Trophoblast cell (in vitro differentiated cells and primary cell): ENCODE measurements at regions not wholly inside any gene's neighbourhood (a gene's known extent, or its start where the extent isn't known, plus 50 kb on each side); places are given as distances from the start of the nearest gene placed in this dataset.

Source experiments
- DNase-seq, 2 donors: peaks; one replicate each; pipeline ENCODE4 v3.0.0-alpha.2; 2016
- H2AFZ ChIP-seq: 2 replicates; pipeline ENCODE4 v1.6.1; 2013; ENCODE audit warnings: low read length, moderate library complexity, mild to moderate bottlenecking; ENCODE audit not compliant: insufficient read depth, poor library complexity
- H2AK5ac ChIP-seq: 2 replicates; pipeline ENCODE4 v1.6.1; 2013; ENCODE audit warnings: mild to moderate bottlenecking, low read length
- H2BK120ac ChIP-seq: 2 replicates; pipeline ENCODE4 v1.6.1; 2013; ENCODE audit warnings: low read length, mild to moderate bottlenecking, moderate library complexity; ENCODE audit not compliant: insufficient read depth, poor library complexity
- H2BK12ac ChIP-seq: 2 replicates; pipeline ENCODE4 v1.6.1; 2013; ENCODE audit warnings: mild to moderate bottlenecking, low read length, moderate library complexity
- H2BK5ac ChIP-seq: 2 replicates; pipeline ENCODE4 v1.6.1; 2013; ENCODE audit warnings: low read length, low read depth, moderate library complexity, mild to moderate bottlenecking; ENCODE audit not compliant: poor library complexity
- H3K14ac ChIP-seq: 2 replicates; pipeline ENCODE4 v1.6.1; 2013; ENCODE audit warnings: mild to moderate bottlenecking, low read length
- H3K18ac ChIP-seq: 2 replicates; pipeline ENCODE4 v1.6.1; 2013; ENCODE audit warnings: mild to moderate bottlenecking, low read length
- H3K23ac ChIP-seq: 2 replicates; pipeline ENCODE4 v1.6.1; 2013; ENCODE audit warnings: low read length
- H3K27ac ChIP-seq: 2 replicates; pipeline ENCODE4 v1.5.1; 2013; ENCODE audit warnings: low read depth, mild to moderate bottlenecking, inconsistent platforms, low read length, moderate library complexity
- H3K27me3 ChIP-seq: 2 replicates; pipeline ENCODE4 v1.6.1; 2013; ENCODE audit warnings: inconsistent platforms, mild to moderate bottlenecking, low read length, moderate library complexity; ENCODE audit not compliant: insufficient read depth
- H3K36me3 ChIP-seq, 2 experiments: 1 replicate in 1 of 2; 2 replicates in 1 of 2; pipeline ENCODE4 v1.6.1; 2013; ENCODE audit warnings: low read length in 2 of 2, mild to moderate bottlenecking in 2 of 2, moderate library complexity in 1 of 2; ENCODE audit not compliant: insufficient read depth in 2 of 2, control insufficient read depth in 1 of 2
- H3K4ac ChIP-seq: 2 replicates; pipeline ENCODE4 v1.6.1; 2013; ENCODE audit warnings: low read depth, mild to moderate bottlenecking, low read length, moderate library complexity
- H3K4me1 ChIP-seq, 2 experiments: 1 replicate in 1 of 2; 2 replicates in 1 of 2; pipeline ENCODE4 v1.6.1; 2013; ENCODE audit warnings: low read length in 2 of 2, mild to moderate bottlenecking in 2 of 2, moderate library complexity in 1 of 2; ENCODE audit not compliant: insufficient read depth in 2 of 2, control insufficient read depth in 1 of 2
- H3K4me2 ChIP-seq: 2 replicates; pipeline ENCODE4 v1.6.1; 2013; ENCODE audit warnings: inconsistent platforms, mild to moderate bottlenecking, low read length, moderate library complexity
- H3K4me3 ChIP-seq: 2 replicates; pipeline ENCODE4 v1.5.1; 2013; ENCODE audit warnings: mild to moderate bottlenecking, low read depth, low read length, inconsistent platforms
- H3K79me1 ChIP-seq: one replicate; pipeline ENCODE4 v1.6.1; 2013; ENCODE audit warnings: low read length
- H3K79me2 ChIP-seq: 2 replicates; pipeline ENCODE4 v1.6.1; 2013; ENCODE audit warnings: low read length, mild to moderate bottlenecking; ENCODE audit not compliant: control insufficient read depth, insufficient read depth, poor library complexity
- H3K9ac ChIP-seq: 2 replicates; pipeline ENCODE4 v1.6.1; 2013; ENCODE audit warnings: mild to moderate bottlenecking, low read length
- H3K9me3 ChIP-seq: 2 replicates; pipeline ENCODE4 v1.6.1; 2013; ENCODE audit warnings: low read depth, mild to moderate bottlenecking, control low read depth, inconsistent platforms, low read length; ENCODE audit not compliant: insufficient read depth
- H4K12ac ChIP-seq: 2 replicates; pipeline ENCODE4 v1.6.1; 2013; ENCODE audit warnings: low read depth, mild to moderate bottlenecking, low read length, moderate library complexity
- H4K8ac ChIP-seq: 2 replicates; pipeline ENCODE4 v1.6.1; 2013; ENCODE audit warnings: low read depth, mild to moderate bottlenecking, low read length, moderate library complexity
- H4K91ac ChIP-seq: one replicate; pipeline ENCODE4 v1.6.1; 2013; ENCODE audit warnings: low read depth, mild to moderate bottlenecking, low read length, moderate library complexity
- WGBS: extraction: QIAGEN DNeasy Blood & Tissue Kit; methylation state at CpG from one replicate; pipeline ENCODE4 v1.1.7; 2013; ENCODE audit warnings: missing lambda C conversion rate; ENCODE audit not compliant: insufficient read length, insufficient coverage; ENCODE audit errors: extremely low coverage; 5-methylcytosine and 5-hydroxymethylcytosine counted together

GRCh38 chr22:27632451-27633295 lies 168.9 kb downstream of the MN1 start:
- H2AK5ac ChIP-seq = no peak overlapping the region

GRCh38 chr22:27633296-27633871 lies 168.2 kb downstream of the MN1 start:
- H3K79me2 ChIP-seq = no peaks in the 10 kb centered on the region
- H4K91ac ChIP-seq = no peak overlapping the region
- H3K79me1 ChIP-seq = no peaks in the 10 kb centered on the region
- no peak overlapping the region for H3K14ac ChIP-seq
- H3K9me3 ChIP-seq = peaks cover 2% of the 10 kb centered on the region
- H2AK5ac ChIP-seq = no peak overlapping the region
- no peak overlapping the region for H3K4me2 ChIP-seq
- H3K18ac ChIP-seq = no peak overlapping the region
- DNase-seq = no peak
- no peak overlapping the region for H4K12ac ChIP-seq
- H2AFZ ChIP-seq = no peak overlapping the region
- H3K4ac ChIP-seq = no peak overlapping the region
- peaks cover 6 to 9% of the 10 kb centered on the region in 2 experiments for H3K4me1 ChIP-seq
- no peaks in the 10 kb centered on the region for H3K27me3 ChIP-seq
- no peak overlapping the region for H3K23ac ChIP-seq
- H3K36me3 ChIP-seq = no peaks in the 10 kb centered on the region
- H2BK5ac ChIP-seq = no peak overlapping the region
- H3K4me3 ChIP-seq = no peak overlapping the region
- H2BK12ac ChIP-seq = no peak overlapping the region
- WGBS = no CpG with 5 or more reads among the region's 8 CpGs
- H4K8ac ChIP-seq = no peak overlapping the region
- no peak overlapping the region for H2BK120ac ChIP-seq
- no peak overlapping the region for H3K9ac ChIP-seq
- H3K27ac ChIP-seq = no peak overlapping the region

More at GRCh38 chr22:27632451-27633295, 168.9 kb downstream of the MN1 start:
- no peak overlapping the region for H3K9ac ChIP-seq
- no peaks in the 10 kb centered on the region for H3K79me1 ChIP-seq
- no peak overlapping the region for H2BK120ac ChIP-seq
- H3K27me3 ChIP-seq = no peaks in the 10 kb centered on the region
- no peak overlapping the region for H3K27ac ChIP-seq
- H3K4ac ChIP-seq = no peak overlapping the region
- peaks cover 2% of the 10 kb centered on the region for H3K9me3 ChIP-seq
- no peak overlapping the region for H3K18ac ChIP-seq
- H4K91ac ChIP-seq = no peak overlapping the region
- no CpG with 5 or more reads among the region's 24 CpGs for WGBS
- H3K14ac ChIP-seq = no peak overlapping the region
- H3K4me2 ChIP-seq = no peak overlapping the region
- peaks cover 6 to 9% of the 10 kb centered on the region in 2 experiments for H3K4me1 ChIP-seq
- DNase-seq = no peak
- H2BK12ac ChIP-seq = no peak overlapping the region
- H2BK5ac ChIP-seq = no peak overlapping the region
- no peak overlapping the region for H2AFZ ChIP-seq
- H3K23ac ChIP-seq = no peak overlapping the region
- H3K79me2 ChIP-seq = no peaks in the 10 kb centered on the region
- H3K4me3 ChIP-seq = no peak overlapping the region
- no peak overlapping the region for H4K12ac ChIP-seq
- no peak overlapping the region for H4K8ac ChIP-seq
- no peaks in the 10 kb centered on the region for H3K36me3 ChIP-seq

GRCh38 chr22:27634043-27634740 lies 167.4 kb downstream of the MN1 start:
- DNase-seq = no peak
- no peak overlapping the region for H3K14ac ChIP-seq
- H3K27ac ChIP-seq = no peak overlapping the region
- no peaks in the 10 kb centered on the region for H3K79me2 ChIP-seq
- H3K18ac ChIP-seq = no peak overlapping the region
- no peak overlapping the region for H2BK120ac ChIP-seq
- no peak overlapping the region for H4K8ac ChIP-seq
- H3K36me3 ChIP-seq = no peaks in the 10 kb centered on the region
- H3K79me1 ChIP-seq = no peaks in the 10 kb centered on the region
- no peak overlapping the region for H4K12ac ChIP-seq
- WGBS = no CpG with 5 or more reads among the region's 17 CpGs
- H4K91ac ChIP-seq = no peak overlapping the region
- H2BK12ac ChIP-seq = no peak overlapping the region
- no peak overlapping the region for H3K23ac ChIP-seq
- H2AFZ ChIP-seq = no peak overlapping the region
- H3K9me3 ChIP-seq = peaks cover 2% of the 10 kb centered on the region
- H3K4me2 ChIP-seq = no peak overlapping the region
- H2AK5ac ChIP-seq = no peak overlapping the region
- H3K27me3 ChIP-seq = no peaks in the 10 kb centered on the region
- H2BK5ac ChIP-seq = no peak overlapping the region
- peak overlapping the region; percentile 28 for H3K4me3 ChIP-seq
- H3K4me1 ChIP-seq = peaks cover 5 to 7% of the 10 kb centered on the region in 2 experiments
- no peak overlapping the region for H3K4ac ChIP-seq
- no peak overlapping the region for H3K9ac ChIP-seq

- Histone ChIP-seq H3K79me2 (no peaks in the 10 kb centered on the region), H3K4ac (no peak overlapping the region), H3K4me2 (no peak overlapping the region), H3K27ac (no peak overlapping the region), H2BK5ac (no peak overlapping the region), H3K14ac (no peak overlapping the region), H4K91ac (no peak overlapping the region), H3K4me1 (peaks cover 5 to 7% of the 10 kb centered on the region in 2 experiments), H2BK120ac (no peak overlapping the region), H3K18ac (no peak overlapping the region), H3K36me3 (no peaks in the 10 kb centered on the region), H2BK12ac (no peak overlapping the region), H3K4me3 (no peak overlapping the region), H3K9ac (no peak overlapping the region), H3K27me3 (no peaks in the 10 kb centered on the region), H4K12ac (no peak overlapping the region), H2AK5ac (no peak overlapping the region), H2AFZ (no peak overlapping the region), H4K8ac (no peak overlapping the region), H3K23ac (no peak overlapping the region), H3K9me3 (peaks cover 2% of the 10 kb centered on the region), H3K79me1 (no peaks in the 10 kb centered on the region)
- DNase-seq = no peak
- WGBS = no CpG with 5 or more reads among the region's 2 CpGs
Observed at GRCh38 chr22:27635435-27635834, 166.1 kb downstream of the MN1 start.
